ENCODE measurements at regions not wholly inside any gene's neighbourhood (a gene's known extent, or its start where the extent isn't known, plus 50 kb on each side); places are given as distances from the start of the nearest gene placed in this dataset.

DNA sequence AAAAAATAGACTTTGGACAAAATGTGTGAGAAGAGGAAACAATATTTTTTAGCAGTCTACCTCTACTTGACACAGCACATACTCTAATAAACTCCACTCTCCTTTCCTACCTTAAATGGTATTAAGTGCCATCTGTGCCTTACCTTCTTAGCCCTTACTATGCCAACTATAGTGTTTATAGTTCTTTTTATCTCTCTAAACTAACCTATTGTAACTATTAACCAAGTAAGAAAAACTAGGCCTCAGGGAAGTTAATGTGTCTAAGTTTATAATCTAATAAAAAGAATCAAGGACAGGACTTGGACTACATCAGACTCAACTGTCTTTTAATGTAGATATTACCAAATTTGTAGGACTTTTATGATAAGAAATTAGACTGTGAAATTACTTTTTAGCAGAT, 251.7 kb upstream of the ROBO2 start:
- ATAC-seq (no peak), DNase-seq (no peak)
- intact Hi-C loops (cut with micrococcal nuclease) = no loop called here

DNA sequence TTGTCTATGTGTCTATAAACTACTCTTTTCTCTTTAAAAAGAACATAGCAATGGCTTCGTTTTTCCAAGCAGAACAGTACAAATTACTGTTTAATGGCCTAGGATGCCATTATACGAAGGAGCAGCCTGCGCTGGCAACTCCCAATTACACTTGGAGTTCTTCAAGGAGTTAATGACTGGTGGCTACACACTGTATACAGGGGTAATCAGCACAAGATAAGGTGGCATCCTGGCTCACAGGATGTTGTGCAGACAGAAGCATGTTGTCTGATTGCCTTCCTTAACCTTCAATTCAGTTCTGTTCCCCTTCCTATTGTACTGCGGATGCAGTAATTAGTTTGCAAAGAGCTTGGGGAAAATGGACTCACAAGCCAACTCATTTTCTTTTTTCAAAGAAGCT, 250.7 kb upstream of the ROBO2 start:
- intact Hi-C loops (cut with micrococcal nuclease) = no loop called here
- ATAC-seq = no peak
- DNase-seq = no peak

DNA sequence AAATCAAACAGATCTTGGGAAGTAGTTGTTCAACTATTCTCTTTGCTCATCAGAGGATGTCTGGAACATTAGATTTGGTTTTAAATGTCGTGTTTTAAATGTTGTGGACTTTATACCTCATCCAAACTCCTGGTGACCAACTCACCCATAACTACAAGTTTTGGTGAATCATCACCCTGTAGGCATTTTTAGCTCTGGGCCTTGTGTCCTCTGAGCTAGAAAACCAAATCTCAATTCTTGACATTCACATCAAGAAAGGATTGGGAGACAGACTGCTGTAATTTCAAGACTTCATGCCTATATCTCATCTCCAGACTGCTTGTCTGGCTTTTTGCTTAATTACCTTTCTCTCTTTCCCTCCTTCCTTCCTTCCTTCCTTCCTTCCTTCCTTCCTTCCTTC, 228.5 kb upstream of the ROBO2 start:
- intact Hi-C loops (cut with micrococcal nuclease) = no loop called here
- ATAC-seq = no peak
- DNase-seq = no peak

DNA sequence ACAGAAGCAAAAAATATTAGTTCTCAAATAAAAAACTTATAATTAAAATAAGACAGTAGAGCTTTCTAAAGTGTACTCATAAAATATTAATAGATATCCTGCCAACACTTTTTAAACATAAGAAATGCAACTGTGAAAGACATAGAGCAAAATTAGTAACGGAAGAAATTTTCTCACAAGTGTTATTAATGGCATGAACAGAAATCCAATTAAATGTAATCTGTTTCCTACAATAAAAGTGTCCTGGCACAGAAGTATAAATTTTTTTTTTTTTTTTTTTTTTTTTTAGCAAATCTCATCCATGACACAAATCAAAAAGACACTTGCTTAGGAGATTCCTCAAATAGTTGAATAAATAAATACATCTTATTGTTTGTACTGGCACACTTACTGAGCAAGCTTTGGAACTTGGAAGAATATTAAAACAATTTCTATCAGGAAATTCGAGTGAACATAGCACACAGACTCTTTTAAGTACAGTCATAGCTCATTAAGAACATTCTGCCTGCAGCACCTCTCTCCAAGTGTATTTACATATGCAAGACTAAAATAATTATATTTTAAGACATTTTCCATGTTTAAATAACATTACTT, 227.2 kb upstream of the ROBO2 start:
- DNase-seq = no peak
- intact Hi-C loops (cut with micrococcal nuclease) = no loop called here

DNA sequence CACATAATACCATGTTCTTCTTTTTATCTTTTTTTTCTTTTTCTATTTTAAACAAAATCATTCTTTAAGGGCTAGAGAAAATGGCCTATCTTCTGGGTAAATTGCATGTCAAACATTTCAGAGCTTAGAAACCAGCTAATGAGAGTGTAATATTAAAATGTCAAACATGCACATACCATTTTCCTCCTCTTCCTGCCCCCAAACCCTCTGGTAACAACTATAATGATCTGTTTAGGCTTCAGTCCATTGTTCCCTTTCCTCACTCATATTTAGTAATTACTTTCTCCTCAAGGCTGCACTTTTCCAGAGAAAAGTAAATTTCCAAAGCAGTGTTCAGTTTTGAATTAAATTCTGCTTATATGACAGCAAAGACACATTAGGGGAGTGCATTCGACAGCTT, 224.3 kb upstream of the ROBO2 start:
- DNase-seq = no peak
- ATAC-seq = no peak

More for the DNA sequence above, 227.2 kb upstream of the ROBO2 start:
- no peak for ATAC-seq

DNA sequence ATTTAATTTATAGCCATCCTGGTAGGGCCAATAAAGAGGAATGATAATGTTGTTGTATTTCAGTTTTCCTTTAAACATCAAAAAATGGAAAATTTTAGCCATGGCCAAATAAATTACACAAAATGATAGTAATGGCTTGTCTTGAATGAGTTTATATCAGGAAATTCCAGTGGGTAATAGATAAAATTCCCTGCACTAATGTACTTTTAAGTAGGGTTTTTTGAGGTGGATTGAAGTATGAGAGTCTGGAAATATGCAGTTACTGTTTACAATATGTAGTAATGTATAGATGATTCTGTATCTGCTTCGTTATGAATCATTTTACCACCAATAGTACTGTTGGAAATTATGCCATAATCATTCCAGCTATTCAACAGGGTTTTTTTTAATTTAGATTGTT, 219.4 kb upstream of the ROBO2 start:
- ATAC-seq = no peak
- intact Hi-C loops (cut with micrococcal nuclease) = no loop called here
- no peak for DNase-seq

More for the DNA sequence above, 224.3 kb upstream of the ROBO2 start:
- intact Hi-C loops (cut with micrococcal nuclease) = no loop called here

DNA sequence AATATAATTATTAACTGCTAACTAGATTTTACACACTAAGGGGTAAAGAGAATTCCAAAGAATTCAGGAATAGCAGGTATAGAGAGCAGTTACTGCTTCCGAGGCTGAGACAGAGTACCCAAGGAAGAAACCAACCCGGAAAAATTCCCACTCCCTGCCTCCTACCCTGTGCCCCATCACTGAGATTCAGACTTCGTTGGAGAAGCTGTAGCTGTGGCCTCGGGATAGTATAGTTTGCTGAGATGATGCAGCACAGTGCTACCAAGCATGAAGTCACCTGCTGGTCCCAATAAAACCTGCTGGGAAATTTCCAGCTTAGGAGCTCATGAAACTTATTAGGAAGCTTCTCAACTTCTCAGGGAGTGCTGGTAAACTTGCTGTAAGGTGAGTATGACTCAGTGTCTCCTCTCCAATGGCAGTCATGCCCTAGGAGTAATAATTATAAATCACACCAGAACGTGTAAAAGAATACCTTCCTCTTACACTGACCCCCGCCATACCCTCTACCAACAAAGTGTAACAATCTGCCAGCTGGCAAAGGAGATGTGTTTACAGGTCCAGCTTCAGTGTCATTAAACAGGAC, 215.2 kb upstream of the ROBO2 start:
- DNase-seq (no peak), ATAC-seq (no peak)
- intact Hi-C loops (cut with micrococcal nuclease) = no loop called here

DNA sequence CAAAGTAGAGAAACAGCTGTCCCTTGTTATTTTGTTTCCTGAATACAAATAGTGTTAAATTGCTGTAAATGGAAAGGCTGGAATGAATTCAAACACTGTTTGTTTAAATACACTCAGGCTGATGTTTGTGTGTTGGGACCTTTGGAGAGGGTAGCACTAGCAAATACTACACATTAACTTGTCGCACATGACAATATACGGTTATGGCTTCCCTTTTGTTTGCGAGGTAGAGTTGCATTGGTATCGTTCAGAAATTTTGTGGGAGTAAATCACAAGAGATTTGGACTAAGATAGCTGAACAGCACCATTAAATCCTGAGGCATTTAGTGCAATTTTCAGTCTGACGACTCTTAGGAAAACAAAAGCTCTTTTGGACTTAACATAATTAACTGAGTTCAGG, 213.0 kb upstream of the ROBO2 start:
- DNase-seq (no peak), ATAC-seq (no peak)
- intact Hi-C loops (cut with micrococcal nuclease) = no loop called here

DNA sequence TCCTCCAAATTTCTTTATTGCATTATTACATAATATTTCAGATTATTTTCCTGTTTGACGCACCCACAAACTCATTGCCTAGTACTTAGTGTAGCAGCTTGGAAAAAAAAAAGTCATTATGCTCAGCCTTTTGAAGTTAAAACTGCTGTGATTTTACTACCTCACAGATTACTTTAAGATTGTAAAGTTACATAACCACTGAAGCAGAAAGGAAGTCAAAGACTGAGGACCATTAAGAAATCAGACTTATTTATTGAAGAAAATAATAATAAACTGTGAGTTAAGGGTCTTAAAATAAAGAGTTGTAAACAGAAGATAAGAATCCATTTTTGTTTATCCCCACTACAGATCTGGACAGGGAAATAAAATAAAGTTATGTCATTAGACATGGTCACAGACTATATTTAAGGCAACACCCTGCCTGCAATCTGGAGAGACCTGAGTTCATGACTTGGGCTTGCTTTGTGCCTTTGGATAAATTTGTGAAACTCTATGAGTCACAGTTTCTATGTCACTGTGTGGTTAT, 212.1 kb upstream of the ROBO2 start:
- intact Hi-C loops (cut with micrococcal nuclease) = no loop called here
- no peak for ATAC-seq

DNA sequence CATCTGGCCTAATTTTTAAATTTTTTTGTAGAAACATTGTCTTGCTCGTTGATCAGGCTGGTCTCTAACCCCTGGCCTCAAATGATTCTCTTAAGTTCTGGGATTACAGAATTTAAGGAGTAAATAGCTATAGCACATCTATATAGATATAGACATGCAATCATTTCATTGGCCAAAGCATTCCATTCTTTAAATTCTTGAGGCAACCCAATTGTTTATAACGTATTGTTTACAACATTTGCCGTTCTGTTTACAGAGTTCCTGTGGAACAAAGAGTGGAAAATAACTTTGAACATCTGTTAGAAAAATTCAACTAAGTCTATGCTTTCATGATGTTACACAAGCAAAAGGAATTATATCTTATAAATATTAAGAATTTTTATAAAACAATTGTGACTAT, 205.2 kb upstream of the ROBO2 start:
- ATAC-seq (no peak), DNase-seq (no peak)
- intact Hi-C loops (cut with micrococcal nuclease) = no loop called here

More for the DNA sequence above, 212.1 kb upstream of the ROBO2 start:
- no peak for DNase-seq

DNA sequence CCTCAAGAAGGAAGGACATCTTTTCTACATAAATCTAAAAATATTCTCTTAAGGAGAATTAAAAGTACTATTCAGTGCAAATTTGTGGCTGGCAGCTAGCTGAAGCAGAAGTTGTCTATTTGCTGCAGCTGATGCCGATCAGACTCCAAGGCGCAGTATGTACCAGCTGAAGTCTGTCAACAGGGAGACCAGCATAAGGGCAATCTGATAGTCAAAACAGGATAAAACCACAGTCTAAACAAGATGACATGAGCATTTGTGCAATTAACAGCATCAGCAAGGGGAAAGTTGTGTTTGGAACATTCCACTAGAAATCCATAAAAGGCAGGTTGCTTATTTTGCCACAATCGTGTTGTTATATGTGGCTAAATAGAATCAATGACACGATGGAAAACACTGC, 198.2 kb upstream of the ROBO2 start:
- ATAC-seq (no peak), DNase-seq (no peak)
- intact Hi-C loops (cut with micrococcal nuclease) = no loop called here

DNA sequence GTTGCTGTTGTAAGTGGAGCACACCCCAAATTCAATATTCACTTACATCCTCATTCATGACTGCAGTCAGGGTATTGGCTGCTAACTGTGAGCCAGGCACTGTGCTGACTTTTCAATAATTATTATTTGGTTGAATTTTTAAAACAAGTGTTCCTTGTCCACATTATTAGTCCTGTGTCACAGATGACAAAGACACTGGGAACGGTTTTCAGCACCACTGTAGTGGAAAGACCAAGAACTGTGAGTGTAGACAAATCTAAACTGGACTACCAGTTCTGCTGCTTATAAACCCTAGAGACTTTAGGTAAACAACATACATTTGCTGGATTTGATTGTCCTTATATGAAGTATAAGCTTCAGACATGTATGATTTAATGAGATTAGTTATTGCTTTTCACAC, 197.7 kb upstream of the ROBO2 start:
- no peak for DNase-seq
- intact Hi-C loops (cut with micrococcal nuclease) = no loop called here
- no peak for ATAC-seq

DNA sequence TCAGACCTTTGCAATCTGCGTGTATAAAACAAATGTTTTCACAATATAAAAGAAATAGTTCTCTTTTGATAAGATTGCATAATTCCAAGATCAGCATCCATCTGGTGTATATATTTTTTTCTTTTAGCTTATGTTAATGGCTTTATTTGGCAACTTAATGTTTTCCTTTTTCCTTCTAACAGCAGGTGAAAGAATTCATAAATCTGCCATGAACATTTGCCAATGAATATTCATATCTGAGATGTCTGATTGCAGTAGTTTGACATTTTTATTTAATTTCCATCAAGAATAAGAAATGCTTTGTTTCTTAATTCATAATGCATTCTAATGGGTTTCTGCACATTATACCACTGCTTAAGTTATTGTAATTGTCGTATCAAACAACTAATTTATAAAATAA, 184.4 kb upstream of the ROBO2 start:
- ATAC-seq = no peak
- no peak for DNase-seq
- intact Hi-C loops (cut with micrococcal nuclease) = no loop called here

DNA sequence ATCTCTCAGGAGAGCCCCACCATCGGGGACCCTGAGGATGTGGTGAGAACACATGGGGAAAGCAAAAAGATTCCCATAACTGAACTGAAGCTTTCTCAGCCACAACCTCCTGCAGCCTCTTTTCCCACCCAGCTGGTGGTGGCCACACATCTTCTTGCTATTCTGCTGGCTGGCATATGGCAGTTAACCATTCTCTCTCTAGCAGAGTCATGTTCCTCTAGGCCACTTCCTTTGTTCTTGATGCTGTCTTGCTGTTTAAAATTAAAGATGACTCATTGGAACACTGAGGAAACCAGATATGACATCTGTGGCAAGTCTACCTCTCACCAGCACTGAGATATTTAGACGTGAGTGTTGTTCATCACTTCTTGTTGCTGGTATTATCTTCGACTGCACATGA, 180.3 kb upstream of the ROBO2 start:
- DNase-seq (no peak), ATAC-seq (no peak)
- intact Hi-C loops (cut with micrococcal nuclease) = no loop called here

DNA sequence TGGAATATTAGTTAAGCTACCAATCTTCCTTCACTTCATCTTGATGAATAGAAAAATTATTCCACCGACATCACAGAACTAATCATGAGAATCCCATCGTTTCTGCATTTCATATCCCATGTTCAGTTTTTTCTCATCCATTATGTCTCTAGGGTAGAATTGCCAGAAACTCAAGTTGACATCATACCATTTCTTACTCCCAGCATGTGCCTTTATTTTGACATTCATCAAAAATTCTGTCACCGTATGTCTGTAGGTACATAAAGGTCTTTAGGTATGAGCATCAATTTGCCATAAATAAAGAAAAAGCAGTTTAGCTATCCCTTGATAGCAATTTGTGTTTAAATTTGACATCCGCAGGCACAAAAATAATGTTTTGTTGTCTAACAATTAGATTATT, 175.5 kb upstream of the ROBO2 start:
- ATAC-seq = no peak
- intact Hi-C loops (cut with micrococcal nuclease) = no loop called here

DNA sequence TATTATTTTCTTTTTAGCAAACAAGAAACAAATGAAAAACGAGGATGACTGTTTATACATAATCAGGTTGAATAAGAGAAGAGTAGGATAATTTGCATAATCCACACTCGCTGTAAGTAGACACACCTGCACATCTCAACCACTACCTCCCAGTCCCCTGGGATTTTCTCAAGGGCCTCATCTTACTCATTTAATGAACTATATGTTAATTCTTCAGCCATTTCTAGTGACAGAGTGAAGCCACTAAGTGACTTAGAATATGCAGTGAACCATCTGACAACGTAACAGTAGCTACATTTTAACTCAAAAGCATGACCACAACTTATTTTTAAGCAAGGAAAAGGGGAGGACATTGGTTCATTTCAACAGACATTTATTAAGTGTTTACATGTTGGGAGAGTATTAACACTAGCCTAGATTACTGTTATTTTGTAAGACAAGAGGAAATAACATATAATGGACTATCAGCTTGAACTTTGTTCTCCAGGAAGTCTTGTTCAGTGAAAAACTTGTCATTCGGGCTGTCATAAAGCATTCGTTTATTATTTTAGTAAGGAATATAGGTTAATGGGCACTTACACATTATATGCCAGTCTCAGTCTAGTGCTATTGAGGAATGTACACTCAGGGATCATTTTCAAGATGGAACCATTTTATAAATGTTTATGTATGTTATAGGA, 173.0 kb upstream of the ROBO2 start:
- ATAC-seq (no peak), DNase-seq (no peak)
- intact Hi-C loops (cut with micrococcal nuclease) = no loop called here

More for the DNA sequence above, 175.5 kb upstream of the ROBO2 start:
- DNase-seq = no peak

DNA sequence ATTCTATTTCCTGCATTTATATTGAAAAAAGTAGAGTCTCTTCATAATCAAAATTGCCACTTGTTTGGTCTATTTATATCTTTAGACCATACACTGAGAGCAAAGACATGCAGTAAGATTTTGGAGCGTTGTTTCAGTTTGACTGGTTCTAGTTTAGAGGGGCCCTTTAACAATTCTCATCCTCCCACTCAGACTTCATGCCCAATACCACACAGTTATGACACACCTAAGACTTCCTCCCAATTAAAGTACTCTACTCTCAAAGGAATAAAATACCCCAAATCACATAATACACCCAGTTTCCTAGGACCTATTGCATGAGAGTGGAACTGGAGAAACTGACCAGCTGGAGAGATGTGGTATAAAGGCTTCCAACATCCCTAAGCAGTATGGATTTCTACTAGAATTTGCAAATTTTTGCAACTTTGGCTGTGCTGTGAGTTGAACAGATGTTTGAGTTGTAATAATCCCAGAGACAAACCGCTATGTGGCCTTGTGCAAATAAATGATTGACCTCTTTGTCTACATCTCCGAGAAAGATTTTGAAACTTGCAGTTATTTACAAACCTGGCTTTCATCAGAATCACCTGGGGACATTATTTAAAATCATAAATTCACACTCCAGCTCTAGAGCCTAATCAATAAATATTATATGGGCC, 170.0 kb upstream of the ROBO2 start:
- no peak for DNase-seq
- no peak for ATAC-seq
- intact Hi-C loops (cut with micrococcal nuclease) = no loop called here

DNA sequence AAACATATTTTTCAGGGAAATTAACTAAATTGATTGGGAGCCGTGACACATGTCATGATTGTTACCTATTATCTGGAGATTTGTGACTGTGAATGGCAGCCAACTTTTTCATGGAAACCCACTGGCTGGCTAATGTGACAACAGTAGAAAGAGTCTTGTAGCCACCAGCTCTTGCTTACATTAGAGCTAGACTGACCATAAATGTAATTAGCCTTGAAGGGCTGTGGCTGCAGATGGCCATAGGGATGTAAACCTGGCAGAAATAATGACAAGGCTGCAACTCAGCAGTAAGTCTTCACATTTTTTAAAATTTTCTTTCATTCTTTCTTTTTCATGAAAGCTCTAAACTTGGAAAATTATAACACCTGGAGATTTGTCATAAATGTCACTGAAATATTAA, 168.2 kb upstream of the ROBO2 start:
- ATAC-seq (no peak), DNase-seq (no peak)
- intact Hi-C loops (cut with micrococcal nuclease) = no loop called here

DNA sequence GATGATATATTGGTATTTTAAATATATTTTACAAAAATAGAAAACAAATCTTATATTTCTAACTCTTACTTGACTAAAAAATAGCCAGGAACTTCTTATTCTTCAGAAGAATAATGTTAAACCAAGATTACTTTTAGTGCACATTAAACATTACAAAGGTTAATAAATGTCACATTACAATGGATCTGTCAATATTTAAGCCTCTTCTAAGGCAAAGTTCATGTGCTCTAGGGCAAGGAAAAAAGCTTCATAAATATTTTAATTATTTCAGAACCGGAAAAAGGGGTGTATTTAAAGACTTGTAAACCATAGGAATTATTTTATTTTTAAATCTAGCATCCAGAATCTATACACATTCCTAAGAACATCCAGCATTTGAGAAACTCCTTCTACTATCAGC, 166.9 kb upstream of the ROBO2 start:
- DNase-seq = no peak
- ATAC-seq = no peak
- intact Hi-C loops (cut with micrococcal nuclease) = no loop called here

DNA sequence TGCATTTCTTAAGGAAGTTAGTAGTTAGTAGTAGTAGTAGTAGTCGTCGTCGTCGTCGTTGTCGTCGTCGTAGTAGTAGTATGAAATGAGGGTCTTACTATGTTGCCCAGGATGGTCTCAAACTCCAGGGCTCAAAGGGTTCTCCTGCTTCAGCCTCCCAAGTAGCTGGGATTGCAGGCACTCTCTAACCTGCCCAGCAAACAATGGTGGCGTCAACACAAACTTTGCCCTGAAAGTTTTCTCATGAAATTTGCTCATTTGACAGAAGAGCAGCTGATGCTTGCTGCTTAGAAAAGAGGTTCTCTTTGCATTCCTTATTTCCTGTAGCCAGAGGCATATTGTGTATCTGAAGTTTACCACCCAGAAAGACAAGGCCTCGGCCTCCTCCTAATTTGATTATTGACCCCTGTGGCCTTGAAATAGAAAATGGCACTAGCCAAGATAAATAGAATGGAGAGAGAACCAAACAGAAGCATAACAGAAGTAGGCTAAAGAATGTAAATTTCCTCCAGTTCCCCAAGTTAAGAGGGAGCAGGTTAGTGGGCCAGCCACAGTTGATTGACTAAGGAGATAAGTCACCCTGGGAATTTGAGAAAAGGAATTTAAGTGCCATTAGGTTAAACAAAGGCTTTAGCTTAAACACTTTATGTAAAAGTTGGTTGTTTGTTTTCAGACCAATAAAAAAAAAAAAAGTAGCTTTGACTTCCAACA, 166.2 kb upstream of the ROBO2 start:
- ATAC-seq (no peak), DNase-seq (no peak)
- intact Hi-C loops (cut with micrococcal nuclease) = no loop called here
